Neural progenitor cell (in vitro differentiated cells): ENCODE measurements at regions not wholly inside any gene's neighbourhood (a gene's known extent, or its start where the extent isn't known, plus 50 kb on each side); places are given as distances from the start of the nearest gene placed in this dataset.

Experiments used
- DNase-seq: peaks from one replicate; pipeline ENCODE4 v3.0.0-alpha.2; 2016; ENCODE audit warnings: low spot score
- H2AFZ ChIP-seq: fragments of 200-600 bp; sonication (generic); replicated peaks from 2 replicates; pipeline ENCODE4 v1.6.1; 2016; ENCODE audit warnings: antibody characterized with exemption
- H3F3A ChIP-seq: fragments of 200-600 bp; sonication (generic); 2 replicates; pipeline ENCODE4 v1.6.1; 2016; ENCODE audit warnings: antibody characterized with exemption, low read depth
- H3K27ac ChIP-seq: fragments of 200-600 bp; sonication (generic); 2 replicates; pipeline ENCODE4 v1.5.1; 2016; ENCODE audit warnings: mild to moderate bottlenecking
- H3K27me3 ChIP-seq: fragments of 200-600 bp; sonication (generic); 2 replicates; pipeline ENCODE4 v1.6.1; 2016; ENCODE audit warnings: mild to moderate bottlenecking, moderate library complexity
- H3K36me3 ChIP-seq: fragments of 200-600 bp; sonication (generic); 2 replicates; pipeline ENCODE4 v1.5.1; 2016
- H3K4me1 ChIP-seq: fragments of 200-600 bp; sonication (generic); 2 replicates; pipeline ENCODE4 v1.6.1; 2016; ENCODE audit warnings: mixed run types
- H3K4me2 ChIP-seq: fragments of 200-600 bp; sonication (generic); 2 replicates; pipeline ENCODE4 v1.6.1; 2016
- H3K4me3 ChIP-seq: fragments of 200-600 bp; sonication (generic); 2 replicates; pipeline ENCODE4 v1.5.1; 2016
- H3K79me2 ChIP-seq: fragments of 200-600 bp; sonication (generic); 2 replicates; pipeline ENCODE4 v1.6.1; 2016; ENCODE audit warnings: low read depth
- H3K9ac ChIP-seq: fragments of 200-600 bp; sonication (generic); 2 replicates; pipeline ENCODE4 v1.6.1; 2016
- H3K9me3 ChIP-seq: fragments of 200-600 bp; sonication (generic); 2 replicates; pipeline ENCODE4 v1.5.1; 2016; ENCODE audit warnings: low read depth
- H4K20me1 ChIP-seq: fragments of 200-600 bp; sonication (generic); 2 replicates; pipeline ENCODE4 v1.6.1; 2016; ENCODE audit warnings: low read depth
- H3K27ac Mint-ChIP-seq: 3 replicates; pipeline ENCODE4 v1.8.0; 2021; ENCODE audit warnings: mixed read lengths
- H3K27me3 Mint-ChIP-seq: 2 replicates; pipeline ENCODE4 v1.8.0; 2022; ENCODE audit warnings: low read depth, mild to moderate bottlenecking, inconsistent platforms, moderate library complexity, mixed read lengths; ENCODE audit not compliant: insufficient read depth
- H3K36me3 Mint-ChIP-seq: 3 replicates; pipeline ENCODE4 v1.8.0; 2021; ENCODE audit warnings: mixed read lengths
- H3K4me1 Mint-ChIP-seq: 3 replicates; pipeline ENCODE4 v1.8.0; 2021; ENCODE audit warnings: mixed read lengths
- H3K4me3 Mint-ChIP-seq: 3 replicates; pipeline ENCODE4 v1.8.0; 2021; ENCODE audit warnings: mild to moderate bottlenecking, moderate library complexity, mixed read lengths
- H3K9me3 Mint-ChIP-seq: 3 replicates; pipeline ENCODE4 v1.8.0; 2020; ENCODE audit warnings: mixed read lengths
- EZH2 ChIP-seq: fragments of 200-600 bp; sonication (generic); IDR thresholded peaks from 2 replicates; pipeline ENCODE4 v1.6.1; 2017; ENCODE audit warnings: antibody characterized with exemption, mild to moderate bottlenecking, moderate library complexity
- EZH2phosphoT487 ChIP-seq: fragments of 200-600 bp; sonication (generic); IDR thresholded peaks from 2 replicates; pipeline ENCODE4 v1.6.1; 2017; ENCODE audit warnings: antibody characterized with exemption
- TF ChIP-seq, protein P1 (sequence below): fragments of 200-600 bp; sonication (generic); IDR thresholded peaks from 2 replicates; pipeline ENCODE4 v1.5.1; 2017; ENCODE audit warnings: antibody characterized with exemption, mild to moderate bottlenecking

- Histone ChIP-seq H3K27me3 (no peaks in the 10 kb centered on the region), H3K9ac (no peak overlapping the region), H3K27ac (no peak overlapping the region), H2AFZ (no peak overlapping the region), H3K4me2 (no peak overlapping the region), H3K36me3 (no peaks in the 10 kb centered on the region), H3K79me2 (no peaks in the 10 kb centered on the region), H3K9me3 (no peaks in the 10 kb centered on the region), H3K4me1 (no peaks in the 10 kb centered on the region), H3K4me3 (no peak overlapping the region), H3F3A (no peaks in the 10 kb centered on the region), H4K20me1 (no peaks in the 10 kb centered on the region)
- Mint-ChIP-seq H3K27me3 (peaks cover 7% of the 10 kb centered on the region), H3K36me3 (no peaks in the 10 kb centered on the region), H3K4me3 (no peak overlapping the region), H3K9me3 (peaks cover 2% of the 10 kb centered on the region), H3K27ac (no peak overlapping the region), H3K4me1 (no peaks in the 10 kb centered on the region)
- no peak for TF ChIP-seq EZH2
- no peak for TF ChIP-seq EZH2phosphoT487
- TF ChIP-seq, protein P1, sequence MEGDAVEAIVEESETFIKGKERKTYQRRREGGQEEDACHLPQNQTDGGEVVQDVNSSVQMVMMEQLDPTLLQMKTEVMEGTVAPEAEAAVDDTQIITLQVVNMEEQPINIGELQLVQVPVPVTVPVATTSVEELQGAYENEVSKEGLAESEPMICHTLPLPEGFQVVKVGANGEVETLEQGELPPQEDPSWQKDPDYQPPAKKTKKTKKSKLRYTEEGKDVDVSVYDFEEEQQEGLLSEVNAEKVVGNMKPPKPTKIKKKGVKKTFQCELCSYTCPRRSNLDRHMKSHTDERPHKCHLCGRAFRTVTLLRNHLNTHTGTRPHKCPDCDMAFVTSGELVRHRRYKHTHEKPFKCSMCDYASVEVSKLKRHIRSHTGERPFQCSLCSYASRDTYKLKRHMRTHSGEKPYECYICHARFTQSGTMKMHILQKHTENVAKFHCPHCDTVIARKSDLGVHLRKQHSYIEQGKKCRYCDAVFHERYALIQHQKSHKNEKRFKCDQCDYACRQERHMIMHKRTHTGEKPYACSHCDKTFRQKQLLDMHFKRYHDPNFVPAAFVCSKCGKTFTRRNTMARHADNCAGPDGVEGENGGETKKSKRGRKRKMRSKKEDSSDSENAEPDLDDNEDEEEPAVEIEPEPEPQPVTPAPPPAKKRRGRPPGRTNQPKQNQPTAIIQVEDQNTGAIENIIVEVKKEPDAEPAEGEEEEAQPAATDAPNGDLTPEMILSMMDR: no peak
- DNase-seq: no peak
Measured at GRCh38 chr3:22898558-22898957, 304.6 kb upstream of the UBE2E2 start.

DNA sequence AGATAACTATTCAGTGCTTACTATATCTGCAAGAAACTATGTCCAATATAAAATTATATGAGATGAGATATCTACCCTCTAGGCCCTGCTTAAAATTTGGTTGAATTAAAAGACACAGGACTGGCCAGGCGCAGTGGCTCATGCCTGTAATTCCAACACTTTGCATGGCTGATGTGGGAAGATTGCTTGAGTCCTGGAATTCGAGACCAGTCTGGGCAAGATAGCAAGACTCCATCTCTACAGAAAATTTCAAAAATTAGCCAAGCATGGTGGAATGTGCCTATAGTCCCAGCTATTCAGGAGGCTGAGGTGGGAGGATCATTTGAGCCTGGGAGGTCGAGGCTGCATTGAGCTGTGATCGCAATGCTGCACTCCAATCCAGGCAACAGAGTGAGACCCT is 303.7 kb upstream of the UBE2E2 start:
- Histone ChIP-seq H2AFZ (no peak overlapping the region), H3K9me3 (no peaks in the 10 kb centered on the region), H3K79me2 (no peaks in the 10 kb centered on the region), H3K4me1 (no peaks in the 10 kb centered on the region), H3K4me2 (no peak overlapping the region), H3K9ac (no peak overlapping the region), H3K27me3 (no peaks in the 10 kb centered on the region), H3F3A (no peaks in the 10 kb centered on the region), H4K20me1 (no peaks in the 10 kb centered on the region), H3K36me3 (no peaks in the 10 kb centered on the region), H3K4me3 (no peak overlapping the region), H3K27ac (no peak overlapping the region)
- Mint-ChIP-seq H3K9me3 (peaks cover 2% of the 10 kb centered on the region), H3K4me3 (no peak overlapping the region), H3K27me3 (peaks cover 3% of the 10 kb centered on the region), H3K27ac (no peak overlapping the region), H3K36me3 (no peaks in the 10 kb centered on the region), H3K4me1 (no peaks in the 10 kb centered on the region)
- no peak for DNase-seq
- TF ChIP-seq EZH2: no peak
- no peak for TF ChIP-seq EZH2phosphoT487
- TF ChIP-seq, protein P1: no peak

GRCh38 chr3:22900296-22900695 is 302.8 kb upstream of the UBE2E2 start:
- Mint-ChIP-seq H3K27me3 (peaks cover 3% of the 10 kb centered on the region), H3K27ac (no peak overlapping the region), H3K4me3 (no peak overlapping the region), H3K9me3 (peaks cover 2% of the 10 kb centered on the region), H3K4me1 (no peaks in the 10 kb centered on the region), H3K36me3 (no peaks in the 10 kb centered on the region)
- Histone ChIP-seq H3K9ac (no peak overlapping the region), H3K27me3 (no peaks in the 10 kb centered on the region), H3K4me2 (no peak overlapping the region), H3K4me3 (no peak overlapping the region), H2AFZ (no peak overlapping the region), H3K79me2 (no peaks in the 10 kb centered on the region), H3K36me3 (no peaks in the 10 kb centered on the region), H4K20me1 (no peaks in the 10 kb centered on the region), H3K9me3 (no peaks in the 10 kb centered on the region), H3K4me1 (no peaks in the 10 kb centered on the region), H3F3A (no peaks in the 10 kb centered on the region), H3K27ac (no peak overlapping the region)
- DNase-seq: no peak
- TF ChIP-seq EZH2phosphoT487: no peak
- TF ChIP-seq EZH2: no peak
- TF ChIP-seq, protein P1: no peak

DNA sequence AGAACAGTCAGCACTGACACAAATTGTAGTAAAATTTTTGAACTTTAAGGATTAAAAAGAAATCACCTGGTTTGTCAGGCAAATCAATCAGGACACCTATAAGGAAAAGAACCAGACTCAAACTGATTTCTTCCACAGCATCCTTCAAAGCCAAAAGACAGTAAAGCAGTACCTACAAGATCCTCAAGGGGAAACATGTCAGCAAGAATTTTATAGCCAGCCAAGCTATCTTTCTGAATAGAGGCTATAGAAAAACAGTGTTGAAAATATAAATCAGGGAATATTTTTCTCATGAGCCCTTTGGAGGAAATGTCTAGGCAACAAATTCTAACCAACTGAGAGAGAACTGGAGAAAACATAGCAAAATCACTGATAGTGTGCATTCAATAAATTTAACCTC is 301.4 kb upstream of the UBE2E2 start:
- Mint-ChIP-seq H3K36me3 (no peaks in the 10 kb centered on the region), H3K27ac (no peak overlapping the region), H3K4me1 (no peaks in the 10 kb centered on the region), H3K27me3 (peaks cover 3% of the 10 kb centered on the region), H3K4me3 (no peak overlapping the region), H3K9me3 (peaks cover 2% of the 10 kb centered on the region)
- DNase-seq: no peak
- no peaks in the 10 kb centered on the region for H3K4me1 ChIP-seq
- no peak overlapping the region for H3K4me2 ChIP-seq
- no peak overlapping the region for H3K9ac ChIP-seq
- no peak overlapping the region for H3K27ac ChIP-seq
- H4K20me1 ChIP-seq: no peaks in the 10 kb centered on the region
- H3K27me3 ChIP-seq: no peaks in the 10 kb centered on the region
- no peaks in the 10 kb centered on the region for H3K9me3 ChIP-seq
- no peaks in the 10 kb centered on the region for H3K36me3 ChIP-seq
- TF ChIP-seq, protein P1: peak; percentile 15
- no peak for TF ChIP-seq EZH2
- H2AFZ ChIP-seq: no peak overlapping the region
- H3K4me3 ChIP-seq: no peak overlapping the region
- no peaks in the 10 kb centered on the region for H3F3A ChIP-seq
- H3K79me2 ChIP-seq: no peaks in the 10 kb centered on the region
